GM13976 (cell line): ENCODE measurements at regions not wholly inside any gene's neighbourhood (a gene's known extent, or its start where the extent isn't known, plus 50 kb on each side); places are given as distances from the start of the nearest gene placed in this dataset.

ENCODE experiments used
- DNase-seq: peaks from one replicate; pipeline ENCODE4 v3.0.0; 2012; ENCODE audit warnings: low spot score
- in situ Hi-C: fragments of 300-500 bp; cut with MboI; formaldehyde crosslinking; loops from one replicate; pipeline ENCODE4 v1.12.0; 2022; ENCODE audit warnings: low sequenced_read_pairs, mixed read lengths, inconsistent platforms; ENCODE audit not compliant: unreplicated experiment
- TF ChIP-seq, protein P1 (sequence below): IDR thresholded peaks from 2 replicates; pipeline ENCODE4 v1.5.1; 2012; ENCODE audit warnings: borderline replicate concordance, mild to moderate bottlenecking; ENCODE audit not compliant: insufficient read depth; ENCODE audit errors: extremely low read depth, missing control alignments, control extremely low read depth

- TF ChIP-seq, protein P1, sequence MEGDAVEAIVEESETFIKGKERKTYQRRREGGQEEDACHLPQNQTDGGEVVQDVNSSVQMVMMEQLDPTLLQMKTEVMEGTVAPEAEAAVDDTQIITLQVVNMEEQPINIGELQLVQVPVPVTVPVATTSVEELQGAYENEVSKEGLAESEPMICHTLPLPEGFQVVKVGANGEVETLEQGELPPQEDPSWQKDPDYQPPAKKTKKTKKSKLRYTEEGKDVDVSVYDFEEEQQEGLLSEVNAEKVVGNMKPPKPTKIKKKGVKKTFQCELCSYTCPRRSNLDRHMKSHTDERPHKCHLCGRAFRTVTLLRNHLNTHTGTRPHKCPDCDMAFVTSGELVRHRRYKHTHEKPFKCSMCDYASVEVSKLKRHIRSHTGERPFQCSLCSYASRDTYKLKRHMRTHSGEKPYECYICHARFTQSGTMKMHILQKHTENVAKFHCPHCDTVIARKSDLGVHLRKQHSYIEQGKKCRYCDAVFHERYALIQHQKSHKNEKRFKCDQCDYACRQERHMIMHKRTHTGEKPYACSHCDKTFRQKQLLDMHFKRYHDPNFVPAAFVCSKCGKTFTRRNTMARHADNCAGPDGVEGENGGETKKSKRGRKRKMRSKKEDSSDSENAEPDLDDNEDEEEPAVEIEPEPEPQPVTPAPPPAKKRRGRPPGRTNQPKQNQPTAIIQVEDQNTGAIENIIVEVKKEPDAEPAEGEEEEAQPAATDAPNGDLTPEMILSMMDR, result no peak
- no peak for DNase-seq
- in situ Hi-C loops, result no loop called here
These were observed 188.7 kb upstream of the EYA4 start for GRCh38 chr6:133052465-133052864.

- DNase-seq, result no peak
- TF ChIP-seq, protein P1, result no peak
- in situ Hi-C loops, result no loop called here
These were observed 185.7 kb upstream of the EYA4 start for GRCh38 chr6:133055441-133055966.

- TF ChIP-seq, protein P1, result no peak
- in situ Hi-C loops, result no loop called here
- no peak for DNase-seq
These were observed 183.8 kb upstream of the EYA4 start for GRCh38 chr6:133057352-133057751.

DNA sequence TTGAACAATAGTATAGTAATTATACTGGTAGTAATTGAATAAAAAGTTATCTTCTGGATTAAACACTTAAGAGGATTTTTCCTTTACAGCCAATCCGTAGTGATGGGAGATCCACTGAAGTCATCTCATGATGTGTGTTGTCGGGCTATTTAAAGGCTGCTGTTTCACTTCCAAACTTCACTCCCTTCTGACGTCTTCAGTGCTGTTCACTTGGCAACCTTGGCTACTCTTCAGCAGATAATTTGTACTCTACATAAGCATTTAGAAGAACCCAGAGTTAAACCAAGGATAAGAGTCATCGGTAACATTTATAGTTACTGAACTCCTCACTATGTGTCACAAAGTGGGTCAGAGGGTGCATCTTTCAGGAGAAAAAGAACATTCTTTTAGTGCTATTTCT, 179.1 kb upstream of the EYA4 start:
- TF ChIP-seq, protein P1, result no peak
- no peak for DNase-seq
- in situ Hi-C loops, result no loop called here

DNA sequence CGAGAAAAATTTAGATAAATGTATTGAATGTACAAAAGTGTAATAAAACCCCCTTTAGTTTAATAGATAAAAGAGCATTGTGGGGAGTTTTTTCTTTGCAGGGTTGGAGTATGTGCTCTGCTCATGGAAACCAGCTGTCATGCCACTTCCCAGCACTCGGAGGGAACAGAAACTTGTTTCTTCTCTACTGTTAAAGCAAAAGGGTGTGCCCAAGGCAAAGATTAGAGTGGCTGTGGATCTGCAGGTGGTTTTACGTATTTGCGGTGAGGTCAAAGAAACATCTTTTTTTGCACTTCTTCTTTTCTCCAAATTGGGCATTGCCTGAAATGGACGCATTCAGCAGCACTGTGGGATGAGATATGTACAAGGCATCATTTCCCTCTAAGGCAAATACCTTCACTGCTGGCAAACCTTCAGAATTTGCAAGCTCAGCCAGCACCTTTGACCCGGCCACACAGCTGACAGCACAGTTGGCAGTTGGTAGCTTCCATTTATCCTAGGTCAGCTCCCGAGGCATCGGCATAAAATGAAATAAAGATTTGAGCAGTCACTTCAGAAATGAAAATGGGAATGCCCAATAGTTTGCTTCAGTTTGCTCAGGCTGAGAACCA, 178.4 kb upstream of the EYA4 start:
- DNase-seq, result no peak
- in situ Hi-C loops, result no loop called here
- TF ChIP-seq, protein P1, result no peak

- no peak for DNase-seq
- in situ Hi-C loops, result no loop called here
- TF ChIP-seq, protein P1, result no peak
These were observed 173.2 kb upstream of the EYA4 start for GRCh38 chr6:133067960-133068359.
